ENCODE measurements at regions not wholly inside any gene's neighbourhood (a gene's known extent, or its start where the extent isn't known, plus 50 kb on each side); places are given as distances from the start of the nearest gene placed in this dataset.
"Not testable (repeated sequence)": the region's sequence is repeated elsewhere in the genome, so short reads cannot be mapped to it uniquely, and the experiment has no call there.

DNA sequence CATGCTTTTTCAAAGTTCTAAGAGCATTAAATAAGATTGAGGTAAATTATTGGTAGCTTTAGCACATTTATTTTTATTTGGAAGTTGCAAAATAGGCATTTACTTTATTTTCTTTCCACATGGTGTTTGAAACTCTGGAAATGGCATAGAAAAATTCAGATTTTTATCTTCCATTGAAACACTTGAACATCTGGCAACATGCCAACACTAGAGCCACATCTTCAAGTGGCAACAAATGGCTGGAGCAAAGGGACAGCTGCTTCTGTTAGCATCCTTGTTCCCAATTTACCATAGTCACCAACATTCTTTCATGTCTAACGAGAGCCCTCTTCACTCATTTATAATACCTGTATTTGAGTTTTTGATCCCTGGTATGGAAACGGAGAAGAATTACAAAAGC, 539.9 kb downstream of the ZNF608 start:
- DNase-seq, result no peak

DNA sequence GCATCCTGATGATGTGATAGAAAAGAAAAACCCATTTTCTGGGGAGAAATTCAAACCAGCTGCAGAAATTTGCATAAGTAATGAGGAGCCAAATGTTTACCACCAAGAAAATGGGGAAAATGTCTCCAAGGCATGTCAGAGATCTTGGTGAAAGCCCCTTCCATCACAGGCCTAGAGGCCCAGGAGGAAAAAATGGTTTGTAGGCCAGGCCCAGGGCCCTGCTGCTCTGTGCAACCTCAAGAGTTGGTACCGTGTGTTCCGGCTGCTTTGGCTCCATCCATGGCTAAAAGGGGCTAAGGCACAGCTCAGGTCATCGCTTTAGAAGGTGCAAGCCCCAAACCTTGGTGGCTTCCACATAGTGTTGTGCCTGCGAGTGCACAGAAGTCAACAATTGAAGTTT, 543.1 kb downstream of the ZNF608 start:
- no peak for DNase-seq

DNA sequence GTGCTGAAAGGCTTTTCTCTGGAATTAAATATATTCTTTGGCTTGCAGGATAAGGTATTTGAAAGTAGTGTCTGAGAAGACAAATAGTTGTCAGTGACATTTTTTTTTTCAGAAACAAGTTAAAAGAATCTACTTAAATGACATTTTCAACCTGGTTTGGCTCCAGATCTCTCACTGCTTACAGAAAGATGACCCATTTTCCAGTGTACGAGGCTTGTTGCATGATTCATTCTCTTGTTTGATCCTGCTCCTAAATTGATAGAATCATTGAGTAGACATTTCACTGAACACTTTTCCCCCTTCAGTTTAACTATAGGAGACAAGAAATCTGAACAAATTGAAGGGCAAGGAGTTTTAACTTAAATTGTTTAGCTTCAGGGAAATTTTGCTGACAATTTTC, 546.1 kb downstream of the ZNF608 start:
- no peak for DNase-seq

DNA sequence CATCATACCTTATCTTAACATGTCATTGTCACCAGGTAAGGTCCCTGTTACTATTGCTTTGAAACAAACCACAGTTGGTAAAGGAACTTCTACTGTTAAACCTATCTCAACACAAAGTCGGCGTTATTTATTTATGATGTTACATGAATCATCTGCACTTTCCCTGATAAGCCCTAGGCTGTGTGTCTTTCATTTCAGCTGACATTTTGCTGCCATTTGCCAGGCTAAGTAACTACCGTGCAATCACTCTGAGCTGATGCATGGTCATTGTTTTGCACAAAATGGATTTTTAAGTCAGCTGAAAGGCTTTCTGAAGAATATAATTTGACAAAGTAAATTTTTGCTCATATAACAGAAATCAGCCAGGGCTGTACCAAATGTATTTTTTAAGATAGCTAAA, 546.5 kb downstream of the ZNF608 start:
- no peak for DNase-seq

GRCh38 chr5:124195411-124195810, 551.0 kb downstream of the ZNF608 start:
- DNase-seq, result no peak

GRCh38 chr5:124194282-124194681, 552.2 kb downstream of the ZNF608 start:
- no peak for DNase-seq

DNA sequence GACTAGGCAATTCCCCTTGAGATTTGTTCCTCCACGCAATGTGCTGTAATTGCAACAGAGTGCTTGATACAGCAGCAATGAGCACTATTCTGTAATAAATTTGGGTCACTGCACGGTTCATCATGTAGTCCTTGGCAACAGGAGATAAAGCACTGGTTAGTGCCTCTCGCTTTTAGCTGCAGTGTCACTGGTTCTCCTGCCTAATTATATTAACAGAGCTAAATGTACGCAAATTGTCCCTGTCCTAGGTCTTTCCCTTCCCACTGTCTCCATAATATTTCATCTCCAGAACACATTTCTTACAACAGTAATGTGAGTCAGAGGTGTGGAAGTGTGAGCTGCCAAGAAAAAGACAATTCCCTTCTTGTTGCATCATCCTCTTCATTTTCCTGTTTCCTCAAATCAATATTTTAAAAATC, 553.1 kb downstream of the ZNF608 start:
- DNase-seq, result no peak

GRCh38 chr5:124192716-124193115, 553.7 kb downstream of the ZNF608 start:
- DNase-seq, result no peak

- DNase-seq, result no peak
These were observed 560.7 kb downstream of the ZNF608 start for GRCh38 chr5:124185716-124186115.

GRCh38 chr5:124182133-124182532, 564.3 kb downstream of the ZNF608 start:
- no peak for DNase-seq

DNA sequence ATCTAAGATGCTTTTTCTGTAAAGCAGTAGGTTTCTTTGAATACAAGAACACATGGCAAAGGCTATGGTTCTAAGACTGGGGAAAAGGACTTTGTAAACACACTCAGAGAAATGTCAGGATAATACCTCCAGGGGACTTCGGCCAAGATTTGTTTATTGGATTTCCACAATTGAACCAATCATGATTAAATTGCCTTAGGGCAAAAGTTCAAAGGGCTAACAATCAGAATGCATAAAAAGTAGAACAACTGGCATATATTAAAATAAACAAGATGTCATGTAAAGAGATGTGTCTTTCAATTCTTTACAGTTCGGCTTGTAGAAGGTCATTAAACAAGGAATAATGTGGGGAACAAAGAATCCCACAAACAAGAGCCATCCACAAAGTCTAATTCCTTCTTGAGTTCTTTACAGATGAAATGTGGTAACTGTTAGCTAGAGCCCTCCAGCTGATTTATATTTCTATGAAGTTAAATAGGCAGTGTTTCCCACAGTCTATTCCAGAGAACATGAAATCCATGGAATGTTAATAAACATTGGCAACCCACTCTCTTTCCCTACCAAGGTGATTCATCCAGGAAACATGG, 565.5 kb downstream of the ZNF608 start:
- DNase-seq, result no peak

DNA sequence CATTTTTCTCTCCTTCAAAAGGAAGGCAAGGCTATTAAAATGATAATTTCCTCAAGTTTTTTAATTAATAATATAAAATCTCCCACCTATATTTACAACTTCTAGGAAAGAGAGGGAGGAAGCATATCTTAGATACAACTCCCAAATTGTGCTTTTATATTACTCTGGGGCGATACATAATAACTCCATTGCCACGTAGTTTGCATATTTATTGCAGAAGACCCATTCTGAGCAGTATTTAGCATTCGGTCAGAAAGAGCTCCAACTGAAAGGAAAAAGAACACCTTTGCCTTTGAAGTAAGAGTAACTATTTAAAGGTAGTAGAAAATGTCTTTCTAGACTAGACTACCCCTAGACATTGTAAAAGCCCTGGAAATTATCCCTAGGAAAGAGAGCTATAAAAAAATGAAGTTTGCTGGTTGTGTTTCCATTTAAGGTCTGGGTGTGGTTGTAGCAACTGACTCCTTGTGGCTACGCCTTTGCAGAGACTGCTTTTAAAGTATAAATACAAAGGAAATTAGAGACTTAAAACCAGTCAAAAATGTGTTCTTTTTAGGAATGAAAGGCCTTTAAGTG, 566.1 kb downstream of the ZNF608 start:
- DNase-seq, result no peak

DNA sequence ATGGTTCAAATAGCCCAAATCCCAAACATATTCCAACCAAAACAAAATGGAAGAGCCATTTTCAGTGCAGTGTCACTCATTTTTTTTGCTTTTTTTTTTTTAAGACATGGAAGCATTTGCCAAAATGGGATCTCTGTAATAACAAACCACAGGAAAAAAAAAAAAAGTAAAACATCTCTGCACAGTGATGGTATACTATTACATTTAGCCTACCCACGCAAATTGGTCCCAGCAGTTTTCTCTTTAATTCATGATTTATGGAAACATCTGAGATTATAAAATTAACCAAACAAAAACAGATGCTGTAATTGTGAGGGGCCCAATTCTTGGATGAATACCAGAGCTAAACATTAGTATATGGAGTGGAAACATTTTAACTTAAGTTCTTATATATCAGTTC, 566.6 kb downstream of the ZNF608 start:
- DNase-seq, result no peak

GRCh38 chr5:124178050-124178449, 568.4 kb downstream of the ZNF608 start:
- DNase-seq, result no peak

- no peak for DNase-seq
These were observed 569.7 kb downstream of the ZNF608 start for GRCh38 chr5:124176692-124177091.

DNA sequence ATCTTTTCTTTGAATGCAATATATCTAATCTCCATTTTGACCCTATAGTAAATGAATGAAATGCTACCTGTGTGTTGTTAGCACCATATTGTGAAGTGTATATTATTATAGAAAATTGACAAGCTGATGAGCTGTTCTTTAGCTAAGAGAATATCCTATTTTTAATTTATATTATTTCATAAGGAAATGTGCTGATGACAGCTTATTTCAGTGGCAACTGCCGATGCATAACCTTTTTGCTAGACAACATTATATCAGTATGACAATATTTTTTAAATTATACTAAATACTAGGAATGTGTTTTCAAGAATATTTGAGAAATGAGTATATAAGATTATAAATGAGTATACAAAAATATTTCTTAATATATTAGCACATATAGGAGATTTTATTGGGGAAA, 573.1 kb downstream of the ZNF608 start:
- no peak for DNase-seq

GRCh38 chr5:124172389-124173003, 573.9 kb downstream of the ZNF608 start:
- DNase-seq, result no peak

GRCh38 chr5:124168093-124168492, 578.3 kb downstream of the ZNF608 start:
- not testable (repeated sequence) for DNase-seq

DNA sequence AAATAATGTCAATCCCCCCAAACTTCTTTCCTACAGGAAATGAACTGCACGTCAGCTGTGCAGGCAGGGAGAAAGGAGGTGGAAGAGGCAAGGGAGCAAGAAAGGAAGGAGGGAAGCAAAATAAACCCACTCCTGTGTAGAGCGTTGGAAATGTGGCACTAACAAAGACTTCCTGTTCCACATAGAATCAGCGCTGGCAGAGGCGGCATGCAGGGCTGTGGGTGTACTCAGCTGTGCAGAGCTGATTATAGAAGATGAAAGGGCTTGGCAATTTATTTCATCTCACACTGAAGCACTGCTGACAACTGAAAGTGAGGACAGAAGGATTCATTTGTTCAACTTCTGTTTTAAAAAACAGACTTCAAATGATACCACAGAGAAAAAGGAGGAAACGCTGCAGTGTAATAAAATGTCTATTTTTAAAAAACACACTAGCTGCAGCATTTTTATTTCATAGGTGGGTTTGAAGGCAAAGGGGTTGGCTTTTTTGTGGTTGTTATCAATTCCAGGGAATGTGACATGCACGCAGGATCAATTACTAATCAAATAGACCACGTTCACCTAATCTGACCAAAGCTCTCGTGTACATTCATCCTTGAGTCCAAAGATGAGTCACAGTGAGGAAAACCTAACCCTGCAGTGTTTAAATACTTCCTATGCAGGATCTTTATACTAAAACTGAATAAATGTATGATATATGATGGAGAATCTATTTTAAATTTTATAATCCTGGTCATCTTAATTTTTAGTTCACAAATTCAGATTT, 583.5 kb downstream of the ZNF608 start:
- DNase-seq, result no peak

GRCh38 chr5:124161266-124161665, 585.2 kb downstream of the ZNF608 start:
- DNase-seq, result no peak

DNA sequence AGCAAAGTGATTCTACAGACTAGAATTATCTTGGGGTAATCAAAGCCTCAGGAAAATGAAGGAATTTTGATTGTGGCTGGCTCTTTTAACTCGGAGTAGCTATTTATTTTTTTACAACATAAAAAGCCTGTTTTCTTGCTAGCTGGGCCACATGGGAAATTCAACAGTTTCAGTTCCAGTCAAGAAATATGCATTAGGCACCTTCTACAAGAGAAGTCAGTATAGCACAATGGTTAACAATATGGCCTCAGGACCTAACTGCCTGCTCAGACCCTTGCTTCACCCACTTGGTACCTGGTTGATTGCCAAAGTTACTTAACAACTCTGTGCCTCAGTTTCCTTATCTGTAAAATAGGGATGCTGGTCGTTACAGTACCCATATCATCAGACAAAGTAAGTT, 586.2 kb downstream of the ZNF608 start:
- no peak for DNase-seq

DNA sequence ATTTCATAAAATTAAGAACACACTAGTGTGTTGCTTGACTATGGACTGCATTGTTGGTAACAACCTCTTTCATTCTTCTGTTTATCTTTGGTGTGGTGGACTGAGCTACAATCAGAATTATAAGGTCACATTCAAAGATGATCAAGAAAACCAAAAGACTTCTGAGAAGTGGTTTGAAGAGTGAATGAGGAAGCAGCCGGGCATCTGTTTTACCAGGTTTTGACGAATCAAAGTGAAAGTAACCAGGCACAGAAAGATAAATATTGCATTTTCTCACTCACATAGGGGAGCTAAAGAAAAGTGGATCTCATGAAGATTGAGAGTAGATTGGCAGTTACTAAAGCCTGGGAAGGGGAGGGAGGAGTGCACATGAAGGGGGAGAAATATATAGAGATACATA, 589.1 kb downstream of the ZNF608 start:
- no peak for DNase-seq

GRCh38 chr5:124156415-124156996, 589.9 kb downstream of the ZNF608 start:
- DNase-seq, result no peak

- no peak for DNase-seq
These were observed 591.7 kb downstream of the ZNF608 start for GRCh38 chr5:124154714-124155113.

Data from stimulated activated CD4-positive, alpha-beta T cell treated with anti-CD3 and anti-CD28 coated beads, Interleukin-4, amount 100 ng/mL, for 1 hour (primary cell).